SK-N-SH (cell line): ENCODE measurements at regions not wholly inside any gene's neighbourhood (a gene's known extent, or its start where the extent isn't known, plus 50 kb on each side); places are given as distances from the start of the nearest gene placed in this dataset.

Source experiments
- CTCF ChIA-PET: fragments of 300-600, 350-600 bp; formaldehyde crosslinking; extraction: SDS; loops from one replicate; lab custom pipeline; 2021; lab: Yijun Ruan, JAX
- POLR2A ChIA-PET: fragments of 350-600 bp; sonication (Branson Sonifier 250); formaldehyde crosslinking; extraction: SDS; loops from one replicate; lab custom pipeline; 2020; ENCODE audit warnings: antibody characterized with exemption, inconsistent platforms; lab: Yijun Ruan, JAX
- DNase-seq: peaks from one replicate; pipeline ENCODE4 v3.0.0; 2012
- H2AFZ ChIP-seq: fragments of 200-600 bp; sonication (generic); 2 replicates; pipeline ENCODE4 v1.8.1; 2016; ENCODE audit warnings: antibody characterized with exemption, mild to moderate bottlenecking, low read depth
- H3F3A ChIP-seq: fragments of 200-600 bp; sonication (generic); replicated peaks from 2 replicates; pipeline ENCODE3; 2016; ENCODE audit warnings: antibody characterized with exemption, mild to moderate bottlenecking; ENCODE audit not compliant: insufficient read depth
- H3K27ac ChIP-seq, 2 experiments: fragments of 200-500 bp in 1 of 2; fragments of 200-600 bp in 1 of 2; sonication (Bioruptor generic) in 1 of 2; sonication (generic), shearing (Covaris generic) in 1 of 2; 2 replicates each; pipeline versions ENCODE4 v1.5.1 to v1.6.1; 2014 to 2016; ENCODE audit warnings: low read depth in 2 of 2, inconsistent platforms in 1 of 2, low read length in 1 of 2, mild to moderate bottlenecking in 1 of 2, mixed read lengths in 1 of 2
- H3K27me3 ChIP-seq: fragments of 200-600 bp; sonication (generic), shearing (Covaris generic); 2 replicates; pipeline ENCODE4 v1.6.1; 2016; ENCODE audit warnings: mixed run types; ENCODE audit not compliant: insufficient read depth
- H3K36me3 ChIP-seq, 2 experiments: fragments of 200-500 bp in 1 of 2; fragments of 200-600 bp in 1 of 2; sonication (Bioruptor generic) in 1 of 2; sonication (generic) in 1 of 2; replicated peaks in 1 of 2; 2 replicates each; pipeline versions ENCODE3 to v1.5.1; 2014 to 2016; ENCODE audit warnings: low read length in 1 of 2, mild to moderate bottlenecking in 1 of 2; ENCODE audit not compliant: insufficient read depth in 2 of 2, control insufficient read depth in 1 of 2
- H3K4me1 ChIP-seq, 2 experiments: fragments of 200-500 bp in 1 of 2; fragments of 200-600 bp in 1 of 2; sonication (Bioruptor generic) in 1 of 2; sonication (generic), shearing (Covaris generic) in 1 of 2; 2 replicates each; pipeline versions ENCODE4 v1.5.1 to v1.6.1; 2014 to 2016; ENCODE audit warnings: low read depth in 1 of 2, low read length in 1 of 2, mixed run types in 1 of 2; ENCODE audit not compliant: insufficient read depth in 2 of 2, control insufficient read depth in 1 of 2
- H3K4me2 ChIP-seq: fragments of 200-600 bp; sonication (generic), shearing (Covaris generic); 2 replicates; pipeline ENCODE4 v1.6.1; 2017; ENCODE audit warnings: mixed run types
- H3K4me3 ChIP-seq, 2 experiments: fragments of 200-500 bp in 1 of 2; fragments of 200-600 bp in 1 of 2; sonication (Bioruptor generic) in 1 of 2; sonication (generic), shearing (Covaris generic) in 1 of 2; 2 replicates each; pipeline versions ENCODE4 v1.5.1 to v1.8.1; 2014 to 2016; ENCODE audit warnings: low read depth in 2 of 2, inconsistent platforms in 1 of 2, low read length in 1 of 2, mild to moderate bottlenecking in 1 of 2, mixed read lengths in 1 of 2, moderate library complexity in 1 of 2
- H3K79me2 ChIP-seq: fragments of 200-600 bp; sonication (generic); 2 replicates; pipeline ENCODE4 v1.8.1; 2017; ENCODE audit warnings: mild to moderate bottlenecking; ENCODE audit not compliant: insufficient read depth
- H3K9ac ChIP-seq: fragments of 200-600 bp; sonication (generic); 2 replicates; pipeline ENCODE4 v1.6.1; 2017; ENCODE audit warnings: mixed run types
- H3K9me2 ChIP-seq: fragments of 200-600 bp; sonication (generic); 2 replicates; pipeline ENCODE4 v1.6.1; 2017; ENCODE audit warnings: mixed run types
- H3K9me3 ChIP-seq: fragments of 200-600 bp; sonication (generic); 2 replicates; pipeline ENCODE4 v1.6.1; 2017; ENCODE audit warnings: mixed run types, mild to moderate bottlenecking, moderate library complexity
- H4K20me1 ChIP-seq: fragments of 200-600 bp; sonication (generic); 2 replicates; pipeline ENCODE4 v1.6.1; 2017; ENCODE audit warnings: mild to moderate bottlenecking, mixed run types; ENCODE audit not compliant: insufficient read depth
- CHD2 ChIP-seq: fragments of 150-350 bp; IDR thresholded peaks from 2 replicates; pipeline ENCODE4 v1.6.1; 2018; ENCODE audit warnings: low read length; ENCODE audit not compliant: partially characterized antibody
- ELF1 ChIP-seq: IDR thresholded peaks from 2 replicates; pipeline ENCODE4 v1.4.0; 2012
- EP300 ChIP-seq, 2 experiments: IDR thresholded peaks; 2 replicates each; pipeline versions ENCODE4 v1.4.0 to v1.6.1; 2012; ENCODE audit warnings: borderline replicate concordance in 1 of 2, low read depth in 1 of 2, low read length in 1 of 2
- EZH2phosphoT487 ChIP-seq: fragments of 200-600 bp; sonication (generic); IDR thresholded peaks from 2 replicates; pipeline ENCODE4 v1.6.1; 2017; ENCODE audit warnings: low read depth, mixed run types, mild to moderate bottlenecking, antibody characterized with exemption, moderate library complexity, borderline replicate concordance
- FOSL2 ChIP-seq: IDR thresholded peaks from 2 replicates; pipeline ENCODE4 v1.4.0; 2012; ENCODE audit warnings: low read depth, mild to moderate bottlenecking, moderate library complexity, borderline replicate concordance
- GABPA ChIP-seq: IDR thresholded peaks from 2 replicates; pipeline ENCODE4 v1.4.0; 2012; ENCODE audit warnings: low read depth, mild to moderate bottlenecking
- GATA2 ChIP-seq: sonication (generic); formaldehyde crosslinking; IDR thresholded peaks from 2 replicates; pipeline ENCODE4 v1.5.0; 2020; ENCODE audit warnings: mild to moderate bottlenecking, missing genetic modification reagents
- NRF1 ChIP-seq: IDR thresholded peaks from 2 replicates; pipeline ENCODE4 v1.6.1; 2012; ENCODE audit warnings: low read depth, mild to moderate bottlenecking, low read length
- PBX3 ChIP-seq: IDR thresholded peaks from 2 replicates; pipeline ENCODE4; 2012
- POLR2AphosphoS5 ChIP-seq: IDR thresholded peaks from 2 replicates; pipeline ENCODE4 v1.6.1; 2012; ENCODE audit warnings: low read depth, low read length
- RCOR1 ChIP-seq: fragments of 150-350 bp; IDR thresholded peaks from 2 replicates; pipeline ENCODE4 v1.6.1; 2017; ENCODE audit warnings: antibody characterized with exemption, low read length
- REST ChIP-seq: IDR thresholded peaks from 2 replicates; pipeline ENCODE4 v1.6.1; 2012; ENCODE audit warnings: mild to moderate bottlenecking, low read depth, low read length, moderate library complexity
- SMC3 ChIP-seq: IDR thresholded peaks from 2 replicates; pipeline ENCODE4 v1.6.1; 2012; ENCODE audit warnings: low read depth, low read length, improper control_type of control experiment
- USF2 ChIP-seq: fragments of 150-350 bp; IDR thresholded peaks from 2 replicates; pipeline ENCODE4 v1.6.1; 2017; ENCODE audit warnings: antibody characterized with exemption, low read length, low read depth, borderline replicate concordance
- YY1 ChIP-seq: IDR thresholded peaks from 2 replicates; pipeline ENCODE4 v1.4.0; 2012; ENCODE audit warnings: low read depth, mild to moderate bottlenecking
- WGBS: methylation state at CpG from one replicate; pipeline ENCODE4 v1.1.6; 2017; ENCODE audit warnings: low lambda C conversion rate; 5-methylcytosine and 5-hydroxymethylcytosine counted together
- TF ChIP-seq, protein P1 (sequence below): IDR thresholded peaks from 2 replicates; pipeline ENCODE4 v1.4.0; 2012; ENCODE audit warnings: low read depth, borderline replicate concordance
- TF ChIP-seq, protein P2 (sequence below): fragments of 150-350 bp; IDR thresholded peaks from 2 replicates; pipeline ENCODE4 v1.6.1; 2016; ENCODE audit warnings: mild to moderate bottlenecking, low read depth, low read length

GRCh38 chr7:90005836-90006235 lies 148.4 kb upstream of the STEAP1 start:
- WGBS: 10% methylated on average over 2 of the region's 2 CpGs
- Histone ChIP-seq H2AFZ (no peak overlapping the region), H3K36me3 (no peaks in the 10 kb centered on the region), H3K4me1 (no peaks in the 10 kb centered on the region), H3K9me2 (0 out of 2 replicates have a peak, but pooled peaks cover 3% of the 10 kb centered on the region), H3K9ac (no peak overlapping the region), H3K79me2 (no peaks in the 10 kb centered on the region), H3K9me3 (no peaks in the 10 kb centered on the region), H3K27me3 (no peaks in the 10 kb centered on the region), H3K4me3 (no peak overlapping the region), H4K20me1 (no peaks in the 10 kb centered on the region), H3K27ac (no peak overlapping the region), H3K4me2 (no peak overlapping the region), H3F3A (no peaks in the 10 kb centered on the region)
- ChIA-PET POLR2A (no interaction called here), CTCF (no interaction called here)
- TF ChIP-seq, protein P1, sequence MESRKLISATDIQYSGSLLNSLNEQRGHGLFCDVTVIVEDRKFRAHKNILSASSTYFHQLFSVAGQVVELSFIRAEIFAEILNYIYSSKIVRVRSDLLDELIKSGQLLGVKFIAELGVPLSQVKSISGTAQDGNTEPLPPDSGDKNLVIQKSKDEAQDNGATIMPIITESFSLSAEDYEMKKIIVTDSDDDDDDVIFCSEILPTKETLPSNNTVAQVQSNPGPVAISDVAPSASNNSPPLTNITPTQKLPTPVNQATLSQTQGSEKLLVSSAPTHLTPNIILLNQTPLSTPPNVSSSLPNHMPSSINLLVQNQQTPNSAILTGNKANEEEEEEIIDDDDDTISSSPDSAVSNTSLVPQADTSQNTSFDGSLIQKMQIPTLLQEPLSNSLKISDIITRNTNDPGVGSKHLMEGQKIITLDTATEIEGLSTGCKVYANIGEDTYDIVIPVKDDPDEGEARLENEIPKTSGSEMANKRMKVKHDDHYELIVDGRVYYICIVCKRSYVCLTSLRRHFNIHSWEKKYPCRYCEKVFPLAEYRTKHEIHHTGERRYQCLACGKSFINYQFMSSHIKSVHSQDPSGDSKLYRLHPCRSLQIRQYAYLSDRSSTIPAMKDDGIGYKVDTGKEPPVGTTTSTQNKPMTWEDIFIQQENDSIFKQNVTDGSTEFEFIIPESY: no peak
- TF ChIP-seq FOSL2 (no peak), GABPA (no peak)
- no peak for DNase-seq

DNA sequence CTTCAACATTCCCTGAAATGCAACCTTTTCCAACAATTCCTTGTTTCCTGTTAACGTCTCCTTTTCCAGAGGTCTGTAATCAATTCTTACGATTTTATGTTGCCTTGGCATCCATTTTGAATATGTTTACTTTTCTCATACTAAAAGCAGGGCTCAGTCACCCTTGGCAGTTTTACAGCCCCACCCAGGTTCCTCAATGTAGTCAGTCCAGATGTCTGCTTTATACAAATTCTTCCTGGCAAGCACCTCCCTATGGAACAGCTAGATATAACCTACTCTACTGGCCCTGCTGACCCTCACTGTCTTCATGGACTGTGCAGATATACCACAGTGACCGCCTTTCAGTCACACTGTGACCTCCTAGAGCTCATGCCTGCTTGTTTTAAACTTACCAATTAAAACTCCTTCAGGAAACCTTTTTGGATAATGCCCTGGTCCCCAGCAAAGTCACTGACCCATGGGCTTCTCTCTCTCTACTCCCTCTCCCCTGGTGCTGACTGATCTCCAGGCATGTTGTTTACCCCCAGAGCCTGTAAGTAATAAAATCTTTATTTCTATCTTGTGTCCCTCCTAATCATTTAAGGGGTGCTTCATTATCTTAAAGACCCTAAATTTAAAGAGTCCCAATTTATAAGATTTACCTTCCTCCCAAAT lies 147.1 kb upstream of the STEAP1 start:
- Histone ChIP-seq H3K79me2 (no peaks in the 10 kb centered on the region), H3F3A (no peaks in the 10 kb centered on the region), H3K4me2 (no peak overlapping the region), H3K4me1 (no peaks in the 10 kb centered on the region), H3K27ac (no peak overlapping the region), H3K4me3 (no peak overlapping the region), H3K9me2 (0 out of 2 replicates have a peak, but pooled peaks cover 3% of the 10 kb centered on the region), H3K9me3 (no peaks in the 10 kb centered on the region), H2AFZ (no peak overlapping the region), H3K36me3 (no peaks in the 10 kb centered on the region), H3K9ac (no peak overlapping the region), H4K20me1 (no peaks in the 10 kb centered on the region), H3K27me3 (no peaks in the 10 kb centered on the region)
- 12% methylated on average over 3 of the region's 3 CpGs for WGBS
- POLR2A ChIA-PET: no interaction called here
- CTCF ChIA-PET: interaction anchor here (1.7 kb wide), 1 partner anchor 27 kb away, joined by 4 read pairs; no protein-coding TSS in a partner anchor
- no peak for DNase-seq
- no peak for TF ChIP-seq EZH2phosphoT487
- no peak for TF ChIP-seq RCOR1
- no peak for TF ChIP-seq FOSL2
- no peak for TF ChIP-seq REST
- no peak for TF ChIP-seq USF2
- no peak for TF ChIP-seq YY1
- no peak for TF ChIP-seq SMC3
- no peak for TF ChIP-seq NRF1
- TF ChIP-seq, protein P2, sequence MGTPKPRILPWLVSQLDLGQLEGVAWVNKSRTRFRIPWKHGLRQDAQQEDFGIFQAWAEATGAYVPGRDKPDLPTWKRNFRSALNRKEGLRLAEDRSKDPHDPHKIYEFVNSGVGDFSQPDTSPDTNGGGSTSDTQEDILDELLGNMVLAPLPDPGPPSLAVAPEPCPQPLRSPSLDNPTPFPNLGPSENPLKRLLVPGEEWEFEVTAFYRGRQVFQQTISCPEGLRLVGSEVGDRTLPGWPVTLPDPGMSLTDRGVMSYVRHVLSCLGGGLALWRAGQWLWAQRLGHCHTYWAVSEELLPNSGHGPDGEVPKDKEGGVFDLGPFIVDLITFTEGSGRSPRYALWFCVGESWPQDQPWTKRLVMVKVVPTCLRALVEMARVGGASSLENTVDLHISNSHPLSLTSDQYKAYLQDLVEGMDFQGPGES: no peak
- no peak for TF ChIP-seq GABPA
- no peak for TF ChIP-seq GATA2
- no peak for TF ChIP-seq POLR2AphosphoS5
- no peak for TF ChIP-seq EP300 (IDR thresholded peaks at IDR 0.05; ENCODE audit: borderline replicate concordance in 1 of 2, low read depth in 1 of 2, low read length in 1 of 2)
- no peak for TF ChIP-seq CHD2
- TF ChIP-seq PBX3: no peak
- TF ChIP-seq ELF1: no peak
